GM23338 (cell line): ENCODE measurements at regions not wholly inside any gene's neighbourhood (a gene's known extent, or its start where the extent isn't known, plus 50 kb on each side); places are given as distances from the start of the nearest gene placed in this dataset.

ENCODE experiments used
- ATAC-seq: fragments of 200-7000 bp; cut with Tn5 transposase; 3 replicates; pipeline ENCODE4 v1.9.1; 2020
- DNase-seq: peaks from one replicate; pipeline ENCODE4 v3.0.0-alpha.2; 2015; ENCODE audit warnings: low spot score
- H2AFZ ChIP-seq: fragments of 200-600 bp; sonication (generic); 2 replicates; pipeline ENCODE4 v1.8.0; 2016; ENCODE audit warnings: antibody characterized with exemption, mild to moderate bottlenecking, moderate library complexity
- H3F3A ChIP-seq: fragments of 200-600 bp; sonication (generic); replicated peaks from 2 replicates; pipeline ENCODE4 v1.8.0; 2017; ENCODE audit warnings: antibody characterized with exemption, mixed run types, low read depth
- H3K27ac ChIP-seq: fragments of 200-600 bp; sonication (generic); 2 replicates; pipeline ENCODE4 v1.6.1; 2016; ENCODE audit warnings: low read depth
- H3K27me3 ChIP-seq: fragments of 200-600 bp; sonication (generic); 2 replicates; pipeline ENCODE4 v1.8.0; 2016; ENCODE audit warnings: mild to moderate bottlenecking, mixed run types, moderate library complexity; ENCODE audit not compliant: insufficient read depth
- H3K36me3 ChIP-seq: fragments of 200-600 bp; sonication (generic); 2 replicates; pipeline ENCODE4 v1.8.0; 2016; ENCODE audit warnings: mild to moderate bottlenecking; ENCODE audit not compliant: insufficient read depth
- H3K4me1 ChIP-seq: fragments of 200-600 bp; sonication (generic); 2 replicates; pipeline ENCODE4 v1.8.0; 2016; ENCODE audit warnings: mild to moderate bottlenecking, moderate library complexity; ENCODE audit not compliant: insufficient read depth
- H3K4me2 ChIP-seq: fragments of 200-600 bp; sonication (generic); 2 replicates; pipeline ENCODE4 v1.7.1; 2017; ENCODE audit warnings: mixed run types
- H3K4me3 ChIP-seq: fragments of 200-600 bp; sonication (generic); 2 replicates; pipeline ENCODE4 v1.6.1; 2016; ENCODE audit warnings: mixed run types
- H3K79me2 ChIP-seq: fragments of 200-600 bp; sonication (generic); replicated peaks from 2 replicates; pipeline ENCODE4 v1.8.0; 2017; ENCODE audit warnings: mild to moderate bottlenecking; ENCODE audit not compliant: insufficient read depth
- H3K9me2 ChIP-seq: fragments of 200-600 bp; sonication (generic); 2 replicates; pipeline ENCODE4 v1.8.0; 2017; ENCODE audit not compliant: insufficient read depth
- H4K20me1 ChIP-seq: fragments of 200-600 bp; sonication (generic); replicated peaks from 2 replicates; pipeline ENCODE4 v1.8.0; 2017; ENCODE audit warnings: mild to moderate bottlenecking; ENCODE audit not compliant: insufficient read depth
- H3K27ac Mint-ChIP-seq: 2 replicates; pipeline ENCODE4 v1.8.0; 2020; ENCODE audit warnings: inconsistent platforms, mild to moderate bottlenecking, moderate library complexity, mixed read lengths
- H3K27me3 Mint-ChIP-seq: 3 replicates; pipeline ENCODE4 v1.8.0; 2022; ENCODE audit warnings: low read depth, mild to moderate bottlenecking, moderate library complexity, mixed read lengths, inconsistent platforms; ENCODE audit not compliant: insufficient read depth, poor library complexity
- H3K36me3 Mint-ChIP-seq: 3 replicates; pipeline ENCODE4 v1.8.0; 2021; ENCODE audit warnings: low read depth, mild to moderate bottlenecking, inconsistent platforms, moderate library complexity, mixed read lengths
- H3K4me1 Mint-ChIP-seq: 3 replicates; pipeline ENCODE4 v1.8.0; 2020; ENCODE audit warnings: mild to moderate bottlenecking, inconsistent platforms, mixed read lengths
- H3K4me3 Mint-ChIP-seq: 3 replicates; pipeline ENCODE4 v1.8.0; 2021; ENCODE audit warnings: moderate library complexity, mild to moderate bottlenecking, inconsistent platforms, mixed read lengths
- H3K9me3 Mint-ChIP-seq: 3 replicates; pipeline ENCODE4 v1.8.0; 2020; ENCODE audit warnings: moderate library complexity, mild to moderate bottlenecking, inconsistent platforms, mixed read lengths
- CREB1 ChIP-seq: fragments of 250-450 bp; sonication (Bioruptor Pico); IDR thresholded peaks from 2 replicates; pipeline ENCODE4 v1.5.0; 2020; ENCODE audit warnings: low read depth, mild to moderate bottlenecking, moderate library complexity
- EZH2 ChIP-seq: fragments of 200-600 bp; sonication (generic); IDR thresholded peaks from one replicate; pipeline ENCODE4 v1.8.0; 2017; ENCODE audit warnings: antibody characterized with exemption, mild to moderate bottlenecking, low read depth; ENCODE audit not compliant: unreplicated experiment
- EZH2phosphoT487 ChIP-seq: fragments of 200-600 bp; sonication (generic); IDR thresholded peaks from one replicate; pipeline ENCODE4 v1.8.1; 2018; ENCODE audit warnings: antibody characterized with exemption; ENCODE audit not compliant: unreplicated experiment
- NANOG ChIP-seq: IDR thresholded peaks from 2 replicates; pipeline ENCODE4 v1.6.1; 2016; ENCODE audit warnings: antibody characterized with exemption, borderline replicate concordance
- POLR2AphosphoS5 ChIP-seq: IDR thresholded peaks from 2 replicates; pipeline ENCODE4 v1.6.1; 2016; ENCODE audit warnings: antibody characterized with exemption, low read depth
- STAT1 ChIP-seq: IDR thresholded peaks from one replicate; pipeline ENCODE4 v1.6.1; 2016; ENCODE audit warnings: antibody characterized with exemption; ENCODE audit not compliant: unreplicated experiment
- ZNF114 ChIP-seq: fragments of 250-450 bp; sonication (Bioruptor Pico); IDR thresholded peaks from 2 replicates; pipeline ENCODE4 v1.5.0; 2020; ENCODE audit warnings: mild to moderate bottlenecking, moderate library complexity
- ZNF331 ChIP-seq: fragments of 250-450 bp; sonication (Bioruptor Pico); IDR thresholded peaks from 2 replicates; pipeline ENCODE4 v1.5.0; 2020; ENCODE audit warnings: low read depth, mild to moderate bottlenecking, moderate library complexity
- TF ChIP-seq, protein P1 (sequence below): fragments of 250-450 bp; sonication (Bioruptor Pico); IDR thresholded peaks from 2 replicates; pipeline ENCODE4 v1.5.0; 2020; ENCODE audit warnings: mild to moderate bottlenecking, moderate library complexity
- TF ChIP-seq, protein P2 (sequence below): IDR thresholded peaks from one replicate; pipeline ENCODE4 v1.6.1; 2018; ENCODE audit warnings: antibody characterized with exemption; ENCODE audit not compliant: unreplicated experiment
- TF ChIP-seq, protein P3 (sequence below), 2 experiments: fragments of 200-600 bp in 1 of 2; sonication (generic) in 1 of 2; conservative IDR thresholded peaks; 2 replicates each; pipeline versions ENCODE4 v1.5.1 to v1.6.1; 2016 to 2017; ENCODE audit warnings: antibody characterized with exemption in 2 of 2, low read depth in 2 of 2, mild to moderate bottlenecking in 2 of 2, moderate library complexity in 1 of 2
- TF ChIP-seq, protein P4 (sequence below): IDR thresholded peaks from 2 replicates; pipeline ENCODE4 v1.6.1; 2016; ENCODE audit warnings: antibody characterized with exemption

DNA sequence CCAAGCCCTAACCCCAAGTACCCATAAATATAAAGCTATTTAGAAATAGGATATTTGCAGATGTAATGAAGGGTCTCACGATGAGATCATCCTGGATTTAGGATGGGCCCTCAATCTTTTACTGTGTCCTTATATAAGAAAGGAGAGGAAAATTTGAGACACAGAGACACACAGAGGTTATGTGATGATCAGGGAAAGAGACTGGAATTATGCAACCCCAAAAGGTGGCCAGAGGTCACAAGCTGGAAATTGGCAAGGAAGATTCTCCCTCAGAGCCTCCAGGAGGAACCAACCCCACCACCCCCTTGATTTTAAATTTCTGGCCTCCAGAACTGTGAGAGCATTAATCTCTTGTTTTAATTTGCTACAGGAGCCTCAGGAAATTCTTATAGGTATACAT is 334.9 kb upstream of the PRICKLE1 start:
- H3K27me3 Mint-ChIP-seq = no peaks in the 10 kb centered on the region
- no peaks in the 10 kb centered on the region for H3K36me3 ChIP-seq
- no peaks in the 10 kb centered on the region for H4K20me1 ChIP-seq
- no peaks in the 10 kb centered on the region for H3K27me3 ChIP-seq
- H3K27ac Mint-ChIP-seq = no peak overlapping the region
- peaks cover 9% of the 10 kb centered on the region; the same call in 1 of the 2 replicates for H3K9me2 ChIP-seq
- H3K36me3 Mint-ChIP-seq = no peaks in the 10 kb centered on the region
- H3K4me3 Mint-ChIP-seq = no peak overlapping the region
- DNase-seq (no peak), ATAC-seq (no peak)
- no peaks in the 10 kb centered on the region for H3F3A ChIP-seq
- H3K9me3 Mint-ChIP-seq = no peaks in the 10 kb centered on the region; the same call in 2 of the 3 replicates
- no peaks in the 10 kb centered on the region for H3K4me1 ChIP-seq
- H3K4me3 ChIP-seq = no peak overlapping the region
- no peak overlapping the region for H2AFZ ChIP-seq
- no peak overlapping the region for H3K27ac ChIP-seq
- TF ChIP-seq EZH2 = no peak
- TF ChIP-seq, protein P1, sequence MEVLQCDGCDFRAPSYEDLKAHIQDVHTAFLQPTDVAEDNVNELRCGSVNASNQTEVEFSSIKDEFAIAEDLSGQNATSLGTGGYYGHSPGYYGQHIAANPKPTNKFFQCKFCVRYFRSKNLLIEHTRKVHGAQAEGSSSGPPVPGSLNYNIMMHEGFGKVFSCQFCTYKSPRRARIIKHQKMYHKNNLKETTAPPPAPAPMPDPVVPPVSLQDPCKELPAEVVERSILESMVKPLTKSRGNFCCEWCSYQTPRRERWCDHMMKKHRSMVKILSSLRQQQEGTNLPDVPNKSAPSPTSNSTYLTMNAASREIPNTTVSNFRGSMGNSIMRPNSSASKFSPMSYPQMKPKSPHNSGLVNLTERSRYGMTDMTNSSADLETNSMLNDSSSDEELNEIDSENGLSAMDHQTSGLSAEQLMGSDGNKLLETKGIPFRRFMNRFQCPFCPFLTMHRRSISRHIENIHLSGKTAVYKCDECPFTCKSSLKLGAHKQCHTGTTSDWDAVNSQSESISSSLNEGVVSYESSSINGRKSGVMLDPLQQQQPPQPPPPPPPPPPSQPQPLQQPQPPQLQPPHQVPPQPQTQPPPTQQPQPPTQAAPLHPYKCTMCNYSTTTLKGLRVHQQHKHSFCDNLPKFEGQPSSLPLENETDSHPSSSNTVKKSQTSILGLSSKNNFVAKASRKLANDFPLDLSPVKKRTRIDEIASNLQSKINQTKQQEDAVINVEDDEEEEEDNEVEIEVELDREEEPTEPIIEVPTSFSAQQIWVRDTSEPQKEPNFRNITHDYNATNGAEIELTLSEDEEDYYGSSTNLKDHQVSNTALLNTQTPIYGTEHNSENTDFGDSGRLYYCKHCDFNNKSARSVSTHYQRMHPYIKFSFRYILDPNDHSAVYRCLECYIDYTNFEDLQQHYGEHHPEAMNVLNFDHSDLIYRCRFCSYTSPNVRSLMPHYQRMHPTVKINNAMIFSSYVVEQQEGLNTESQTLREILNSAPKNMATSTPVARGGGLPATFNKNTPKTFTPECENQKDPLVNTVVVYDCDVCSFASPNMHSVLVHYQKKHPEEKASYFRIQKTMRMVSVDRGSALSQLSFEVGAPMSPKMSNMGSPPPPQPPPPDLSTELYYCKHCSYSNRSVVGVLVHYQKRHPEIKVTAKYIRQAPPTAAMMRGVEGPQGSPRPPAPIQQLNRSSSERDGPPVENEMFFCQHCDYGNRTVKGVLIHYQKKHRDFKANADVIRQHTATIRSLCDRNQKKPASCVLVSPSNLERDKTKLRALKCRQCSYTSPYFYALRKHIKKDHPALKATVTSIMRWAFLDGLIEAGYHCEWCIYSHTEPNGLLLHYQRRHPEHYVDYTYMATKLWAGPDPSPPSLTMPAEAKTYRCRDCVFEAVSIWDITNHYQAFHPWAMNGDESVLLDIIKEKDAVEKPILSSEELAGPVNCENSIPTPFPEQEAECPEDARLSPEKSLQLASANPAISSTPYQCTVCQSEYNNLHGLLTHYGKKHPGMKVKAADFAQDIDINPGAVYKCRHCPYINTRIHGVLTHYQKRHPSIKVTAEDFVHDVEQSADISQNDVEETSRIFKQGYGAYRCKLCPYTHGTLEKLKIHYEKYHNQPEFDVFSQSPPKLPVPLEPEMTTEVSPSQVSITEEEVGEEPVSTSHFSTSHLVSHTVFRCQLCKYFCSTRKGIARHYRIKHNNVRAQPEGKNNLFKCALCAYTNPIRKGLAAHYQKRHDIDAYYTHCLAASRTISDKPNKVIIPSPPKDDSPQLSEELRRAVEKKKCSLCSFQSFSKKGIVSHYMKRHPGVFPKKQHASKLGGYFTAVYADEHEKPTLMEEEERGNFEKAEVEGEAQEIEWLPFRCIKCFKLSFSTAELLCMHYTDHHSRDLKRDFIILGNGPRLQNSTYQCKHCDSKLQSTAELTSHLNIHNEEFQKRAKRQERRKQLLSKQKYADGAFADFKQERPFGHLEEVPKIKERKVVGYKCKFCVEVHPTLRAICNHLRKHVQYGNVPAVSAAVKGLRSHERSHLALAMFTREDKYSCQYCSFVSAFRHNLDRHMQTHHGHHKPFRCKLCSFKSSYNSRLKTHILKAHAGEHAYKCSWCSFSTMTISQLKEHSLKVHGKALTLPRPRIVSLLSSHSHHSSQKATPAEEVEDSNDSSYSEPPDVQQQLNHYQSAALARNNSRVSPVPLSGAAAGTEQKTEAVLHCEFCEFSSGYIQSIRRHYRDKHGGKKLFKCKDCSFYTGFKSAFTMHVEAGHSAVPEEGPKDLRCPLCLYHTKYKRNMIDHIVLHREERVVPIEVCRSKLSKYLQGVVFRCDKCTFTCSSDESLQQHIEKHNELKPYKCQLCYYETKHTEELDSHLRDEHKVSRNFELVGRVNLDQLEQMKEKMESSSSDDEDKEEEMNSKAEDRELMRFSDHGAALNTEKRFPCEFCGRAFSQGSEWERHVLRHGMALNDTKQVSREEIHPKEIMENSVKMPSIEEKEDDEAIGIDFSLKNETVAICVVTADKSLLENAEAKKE (CRISPR knock-in tag) = no peak
- TF ChIP-seq ZNF114 = no peak
- TF ChIP-seq NANOG = no peak
- TF ChIP-seq, protein P2, sequence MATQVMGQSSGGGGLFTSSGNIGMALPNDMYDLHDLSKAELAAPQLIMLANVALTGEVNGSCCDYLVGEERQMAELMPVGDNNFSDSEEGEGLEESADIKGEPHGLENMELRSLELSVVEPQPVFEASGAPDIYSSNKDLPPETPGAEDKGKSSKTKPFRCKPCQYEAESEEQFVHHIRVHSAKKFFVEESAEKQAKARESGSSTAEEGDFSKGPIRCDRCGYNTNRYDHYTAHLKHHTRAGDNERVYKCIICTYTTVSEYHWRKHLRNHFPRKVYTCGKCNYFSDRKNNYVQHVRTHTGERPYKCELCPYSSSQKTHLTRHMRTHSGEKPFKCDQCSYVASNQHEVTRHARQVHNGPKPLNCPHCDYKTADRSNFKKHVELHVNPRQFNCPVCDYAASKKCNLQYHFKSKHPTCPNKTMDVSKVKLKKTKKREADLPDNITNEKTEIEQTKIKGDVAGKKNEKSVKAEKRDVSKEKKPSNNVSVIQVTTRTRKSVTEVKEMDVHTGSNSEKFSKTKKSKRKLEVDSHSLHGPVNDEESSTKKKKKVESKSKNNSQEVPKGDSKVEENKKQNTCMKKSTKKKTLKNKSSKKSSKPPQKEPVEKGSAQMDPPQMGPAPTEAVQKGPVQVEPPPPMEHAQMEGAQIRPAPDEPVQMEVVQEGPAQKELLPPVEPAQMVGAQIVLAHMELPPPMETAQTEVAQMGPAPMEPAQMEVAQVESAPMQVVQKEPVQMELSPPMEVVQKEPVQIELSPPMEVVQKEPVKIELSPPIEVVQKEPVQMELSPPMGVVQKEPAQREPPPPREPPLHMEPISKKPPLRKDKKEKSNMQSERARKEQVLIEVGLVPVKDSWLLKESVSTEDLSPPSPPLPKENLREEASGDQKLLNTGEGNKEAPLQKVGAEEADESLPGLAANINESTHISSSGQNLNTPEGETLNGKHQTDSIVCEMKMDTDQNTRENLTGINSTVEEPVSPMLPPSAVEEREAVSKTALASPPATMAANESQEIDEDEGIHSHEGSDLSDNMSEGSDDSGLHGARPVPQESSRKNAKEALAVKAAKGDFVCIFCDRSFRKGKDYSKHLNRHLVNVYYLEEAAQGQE = no peak
- no peak for TF ChIP-seq CREB1 (CRISPR knock-in tag)
- no peak for TF ChIP-seq STAT1
- TF ChIP-seq POLR2AphosphoS5 = no peak
- TF ChIP-seq, protein P3, sequence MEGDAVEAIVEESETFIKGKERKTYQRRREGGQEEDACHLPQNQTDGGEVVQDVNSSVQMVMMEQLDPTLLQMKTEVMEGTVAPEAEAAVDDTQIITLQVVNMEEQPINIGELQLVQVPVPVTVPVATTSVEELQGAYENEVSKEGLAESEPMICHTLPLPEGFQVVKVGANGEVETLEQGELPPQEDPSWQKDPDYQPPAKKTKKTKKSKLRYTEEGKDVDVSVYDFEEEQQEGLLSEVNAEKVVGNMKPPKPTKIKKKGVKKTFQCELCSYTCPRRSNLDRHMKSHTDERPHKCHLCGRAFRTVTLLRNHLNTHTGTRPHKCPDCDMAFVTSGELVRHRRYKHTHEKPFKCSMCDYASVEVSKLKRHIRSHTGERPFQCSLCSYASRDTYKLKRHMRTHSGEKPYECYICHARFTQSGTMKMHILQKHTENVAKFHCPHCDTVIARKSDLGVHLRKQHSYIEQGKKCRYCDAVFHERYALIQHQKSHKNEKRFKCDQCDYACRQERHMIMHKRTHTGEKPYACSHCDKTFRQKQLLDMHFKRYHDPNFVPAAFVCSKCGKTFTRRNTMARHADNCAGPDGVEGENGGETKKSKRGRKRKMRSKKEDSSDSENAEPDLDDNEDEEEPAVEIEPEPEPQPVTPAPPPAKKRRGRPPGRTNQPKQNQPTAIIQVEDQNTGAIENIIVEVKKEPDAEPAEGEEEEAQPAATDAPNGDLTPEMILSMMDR (conservative IDR thresholded peaks at IDR 0.05; ENCODE audit: low read depth in 2 of 2) = no peak
- no peak for TF ChIP-seq EZH2phosphoT487
- no peak for TF ChIP-seq ZNF331
- TF ChIP-seq, protein P4, sequence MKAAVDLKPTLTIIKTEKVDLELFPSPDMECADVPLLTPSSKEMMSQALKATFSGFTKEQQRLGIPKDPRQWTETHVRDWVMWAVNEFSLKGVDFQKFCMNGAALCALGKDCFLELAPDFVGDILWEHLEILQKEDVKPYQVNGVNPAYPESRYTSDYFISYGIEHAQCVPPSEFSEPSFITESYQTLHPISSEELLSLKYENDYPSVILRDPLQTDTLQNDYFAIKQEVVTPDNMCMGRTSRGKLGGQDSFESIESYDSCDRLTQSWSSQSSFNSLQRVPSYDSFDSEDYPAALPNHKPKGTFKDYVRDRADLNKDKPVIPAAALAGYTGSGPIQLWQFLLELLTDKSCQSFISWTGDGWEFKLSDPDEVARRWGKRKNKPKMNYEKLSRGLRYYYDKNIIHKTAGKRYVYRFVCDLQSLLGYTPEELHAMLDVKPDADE = no peak
- no peaks in the 10 kb centered on the region for H3K79me2 ChIP-seq
- no peaks in the 10 kb centered on the region for H3K4me1 Mint-ChIP-seq
- H3K4me2 ChIP-seq = no peak overlapping the region
